RWPE1 (cell line): ENCODE measurements at regions not wholly inside any gene's neighbourhood (a gene's known extent, or its start where the extent isn't known, plus 50 kb on each side); places are given as distances from the start of the nearest gene placed in this dataset.
A peak's percentile ranks its signal among the peaks of the same experiment; 100 is the strongest.

Experiments
- CTCF ChIA-PET: fragments of 350-600 bp; sonication (Branson Sonifier 250); formaldehyde crosslinking; extraction: SDS; loops from one replicate; lab custom pipeline; 2021; lab: Yijun Ruan, JAX
- POLR2A ChIA-PET: fragments of 400-600 bp; formaldehyde crosslinking; extraction: SDS; loops from one replicate; lab custom pipeline; 2020; ENCODE audit warnings: antibody characterized with exemption; ENCODE audit not compliant: low non-redundant PET; lab: Yijun Ruan, JAX
- DNase-seq: peaks from one replicate; pipeline ENCODE4 v3.0.0; 2012; ENCODE audit warnings: low spot score
- H3K27ac ChIP-seq: fragments of 450-650 bp; 2 replicates; pipeline ENCODE4 v1.5.1; 2017
- CTCF ChIP-seq: fragments of 450-650 bp; conservative IDR thresholded peaks from 2 replicates; pipeline ENCODE4 v1.5.1; 2017; ENCODE audit warnings: low read depth, mild to moderate bottlenecking

- ChIA-PET POLR2A (no interaction called here), CTCF (interaction anchor here (0.6 kb wide), 1 partner anchor 121 kb away, joined by 4 read pairs; no protein-coding TSS in a partner anchor)
- TF ChIP-seq CTCF = no peak
- no peak for DNase-seq
- H3K27ac ChIP-seq = no peak overlapping the region
These were observed 208.1 kb downstream of the DMAC1 start for GRCh38 chr9:7591501-7591900.

GRCh38 chr9:7580568-7580967 lies 219.0 kb downstream of the DMAC1 start:
- no peak overlapping the region for H3K27ac ChIP-seq
- ChIA-PET CTCF (no interaction called here), POLR2A (no interaction called here)
- no peak for DNase-seq
- TF ChIP-seq CTCF = no peak

- ChIA-PET POLR2A (no interaction called here), CTCF (no interaction called here)
- DNase-seq = no peak
- TF ChIP-seq CTCF = no peak
- no peak overlapping the region for H3K27ac ChIP-seq
These were observed 220.2 kb downstream of the DMAC1 start for GRCh38 chr9:7579351-7579750.

- ChIA-PET POLR2A (no interaction called here), CTCF (no interaction called here)
- H3K27ac ChIP-seq = no peak overlapping the region
- no peak for TF ChIP-seq CTCF
- DNase-seq = no peak
These were observed 220.6 kb downstream of the DMAC1 start for GRCh38 chr9:7578951-7579350.

- DNase-seq = no peak
- TF ChIP-seq CTCF = peak; percentile 74
These were observed 229.4 kb downstream of the DMAC1 start for GRCh38 chr9:7570107-7570720.

GRCh38 chr9:7567687-7568086 lies 231.9 kb downstream of the DMAC1 start:
- DNase-seq = no peak
- no peak overlapping the region for H3K27ac ChIP-seq
- no peak for TF ChIP-seq CTCF
- ChIA-PET CTCF (no interaction called here), POLR2A (no interaction called here)

More at GRCh38 chr9:7570107-7570720, 229.4 kb downstream of the DMAC1 start:
- ChIA-PET POLR2A (no interaction called here), CTCF (interaction anchor here (0.5 to 0.7 kb wide), 2 partner anchors 107 to 171 kb away, joined by 3 to 4 read pairs; no protein-coding TSS in a partner anchor)
- no peak overlapping the region for H3K27ac ChIP-seq
